GM21515 (cell line): ENCODE measurements at regions not wholly inside any gene's neighbourhood (a gene's known extent, or its start where the extent isn't known, plus 50 kb on each side); places are given as distances from the start of the nearest gene placed in this dataset.
"Not testable (repeated sequence)": the region's sequence is repeated elsewhere in the genome, so short reads cannot be mapped to it uniquely, and the experiment has no call there.

ENCODE experiments used
- ATAC-seq: cut with Tn5 transposase; IDR thresholded peaks from one replicate; pipeline ENCODE4 v1.9.1; 2021; ENCODE audit not compliant: unreplicated experiment

DNA sequence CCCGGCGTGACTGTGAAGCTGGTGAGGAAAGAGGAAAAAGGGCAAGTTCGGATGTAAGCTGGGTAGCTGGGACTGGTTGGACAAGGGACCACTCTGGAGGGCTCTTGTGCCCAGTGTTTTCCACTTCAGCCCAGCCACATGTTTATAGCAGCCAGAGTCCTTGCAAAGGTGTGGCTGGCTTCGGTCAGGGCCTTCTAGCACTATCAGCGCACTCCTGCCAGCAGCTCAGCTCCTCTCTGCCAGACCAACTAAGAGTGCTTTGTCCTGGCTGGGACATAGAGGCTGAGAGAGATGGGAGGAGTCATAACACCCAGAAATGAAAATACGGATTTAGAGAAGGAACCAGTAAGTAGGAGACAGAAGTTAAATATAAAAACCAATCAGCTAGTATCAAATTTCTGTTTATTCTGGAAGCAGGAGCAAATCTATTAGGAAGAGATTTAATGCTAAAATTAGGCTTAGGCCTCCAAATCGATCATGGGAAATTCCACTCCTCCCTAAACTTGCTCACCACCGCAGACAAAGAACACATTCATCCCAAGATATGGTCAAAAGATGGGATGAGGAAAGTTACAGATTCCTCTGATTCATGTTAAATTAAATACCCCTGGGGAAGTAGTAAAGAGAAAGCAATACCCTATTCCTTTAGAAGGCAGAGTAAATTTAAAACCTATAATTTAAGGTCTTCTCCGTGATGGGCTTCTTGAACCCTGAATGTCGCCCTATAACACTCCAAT, 135.0 kb downstream of the RALA start:
- no peak for ATAC-seq

DNA sequence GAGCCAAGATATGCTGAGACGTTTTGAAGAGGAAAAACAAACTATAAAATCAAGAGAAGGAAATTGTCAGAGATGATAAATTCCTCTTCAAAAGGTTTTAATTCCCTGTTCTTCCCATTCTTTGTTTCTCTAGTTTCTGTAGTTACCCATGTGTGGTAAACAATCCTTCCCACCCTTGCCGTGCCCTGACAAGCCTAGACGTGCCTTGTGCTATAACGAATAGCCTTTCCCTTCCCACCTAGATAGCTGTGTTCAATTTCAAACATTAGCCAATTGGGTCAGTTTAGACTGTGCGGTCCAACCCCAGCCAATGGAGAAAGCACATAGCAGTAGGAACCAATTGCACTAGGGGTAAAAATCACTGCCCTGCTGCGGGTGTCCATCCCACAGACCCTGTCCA, 138.1 kb downstream of the RALA start:
- no peak for ATAC-seq

GRCh38 chr7:39762466-39762865, 139.1 kb downstream of the RALA start:
- not testable (repeated sequence) for ATAC-seq

- ATAC-seq: not testable (repeated sequence)
Measured at GRCh38 chr7:39762881-39763280, 139.5 kb downstream of the RALA start.

DNA sequence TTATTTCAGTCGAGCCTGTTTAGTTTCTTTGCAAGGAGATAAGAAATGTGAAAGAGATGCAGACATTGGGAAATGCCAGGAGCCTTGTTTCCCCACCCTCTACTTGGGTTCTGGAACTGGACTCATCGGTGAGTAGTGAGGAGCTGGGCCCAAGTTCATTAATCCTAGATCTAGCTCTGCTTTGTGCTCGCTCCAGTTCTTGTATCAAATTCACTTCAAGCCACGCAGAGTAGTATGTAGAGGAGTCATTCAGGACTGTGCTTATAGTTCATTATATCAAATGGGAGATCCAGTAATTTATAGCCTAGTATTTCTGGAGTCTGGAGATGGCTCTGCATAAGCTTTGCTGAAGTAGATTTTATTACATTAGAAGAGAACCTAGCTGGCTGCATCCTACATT, 142.5 kb downstream of the RALA start:
- ATAC-seq: not testable (repeated sequence)

DNA sequence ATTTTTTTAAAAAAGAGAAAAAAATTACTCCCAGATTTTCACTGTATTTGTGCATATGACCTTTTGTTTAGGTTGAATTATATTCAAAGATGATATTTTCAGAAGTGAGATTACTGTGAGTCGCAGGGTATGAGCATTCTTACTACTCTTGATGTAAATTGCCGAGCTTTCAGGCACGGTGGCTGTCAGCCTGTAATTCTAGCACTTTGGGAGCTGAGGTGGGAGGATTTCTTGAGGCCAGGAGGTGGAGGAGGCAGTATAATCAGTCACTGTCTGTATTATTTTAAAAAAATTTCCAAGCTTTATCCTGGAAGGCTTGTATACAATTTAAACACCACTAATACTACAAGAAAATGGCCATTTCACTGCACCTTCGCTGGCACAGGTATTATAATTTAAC, 145.1 kb downstream of the RALA start:
- ATAC-seq: not testable (repeated sequence)

GRCh38 chr7:39774341-39774851, 151.0 kb downstream of the RALA start:
- ATAC-seq: not testable (repeated sequence)

DNA sequence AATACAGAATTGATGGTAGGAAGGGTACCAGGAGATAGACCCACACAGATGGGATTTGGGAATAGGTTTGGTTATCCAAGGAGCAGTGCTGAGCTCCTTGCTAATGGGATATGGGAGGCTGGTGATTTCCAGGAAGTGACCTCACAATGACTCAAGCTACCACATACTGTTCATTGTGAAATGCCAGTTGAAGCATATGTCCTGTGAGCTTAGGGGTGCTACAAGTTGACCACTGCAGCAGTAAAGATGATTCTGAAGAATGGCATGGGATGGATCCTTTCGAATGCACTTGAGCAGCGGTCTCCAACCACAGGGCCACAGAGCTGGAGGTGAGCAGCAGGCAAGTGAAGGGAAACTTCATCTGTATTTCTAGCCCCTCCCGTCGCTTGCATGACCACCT, 158.2 kb downstream of the RALA start:
- ATAC-seq: not testable (repeated sequence)

DNA sequence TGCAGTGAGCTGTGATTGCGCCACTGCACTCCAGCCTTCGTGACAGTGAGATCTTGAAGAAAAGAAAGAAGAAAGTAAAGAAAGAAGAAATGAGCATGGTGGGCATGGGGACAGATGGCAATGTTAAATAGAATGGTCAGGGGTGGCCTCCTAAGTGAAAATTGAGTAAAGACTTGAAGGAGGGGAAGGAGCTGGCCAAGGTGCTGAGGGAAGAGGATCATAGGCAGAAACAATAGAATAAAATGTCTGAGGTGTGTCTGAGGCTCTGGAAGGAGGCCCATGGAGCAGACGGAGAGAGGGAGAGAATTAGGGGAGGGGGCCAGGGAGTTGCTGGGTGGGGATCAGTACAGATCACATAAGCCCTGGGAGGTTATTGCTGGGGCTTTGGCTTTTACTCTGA, 163.1 kb downstream of the RALA start:
- ATAC-seq: not testable (repeated sequence)

GRCh38 chr7:39791035-39791434, 159.0 kb upstream of the CDK13 start:
- not testable (repeated sequence) for ATAC-seq

- not testable (repeated sequence) for ATAC-seq
Measured at GRCh38 chr7:39791911-39792310, 158.1 kb upstream of the CDK13 start.

DNA sequence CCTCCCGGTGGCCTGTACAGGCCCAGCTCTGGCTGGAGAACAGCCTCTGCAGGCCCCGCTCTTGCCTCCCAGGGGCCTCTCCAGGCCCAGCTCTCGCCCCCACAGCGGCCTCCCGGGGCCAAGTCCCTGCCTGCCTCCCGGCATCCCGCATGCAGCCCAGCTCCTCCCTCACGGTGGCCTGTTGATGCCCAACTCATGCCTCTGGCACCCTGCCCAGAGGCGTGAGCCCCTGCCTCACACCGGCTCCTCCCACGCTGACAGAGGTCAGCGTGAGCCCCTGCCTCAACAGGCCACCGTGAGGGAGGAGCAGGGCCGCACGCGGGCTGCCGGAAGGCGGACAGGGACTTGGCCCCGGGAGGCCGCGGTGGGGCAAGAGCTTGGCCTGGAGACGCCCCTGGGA, 157.0 kb upstream of the CDK13 start:
- ATAC-seq: not testable (repeated sequence)

DNA sequence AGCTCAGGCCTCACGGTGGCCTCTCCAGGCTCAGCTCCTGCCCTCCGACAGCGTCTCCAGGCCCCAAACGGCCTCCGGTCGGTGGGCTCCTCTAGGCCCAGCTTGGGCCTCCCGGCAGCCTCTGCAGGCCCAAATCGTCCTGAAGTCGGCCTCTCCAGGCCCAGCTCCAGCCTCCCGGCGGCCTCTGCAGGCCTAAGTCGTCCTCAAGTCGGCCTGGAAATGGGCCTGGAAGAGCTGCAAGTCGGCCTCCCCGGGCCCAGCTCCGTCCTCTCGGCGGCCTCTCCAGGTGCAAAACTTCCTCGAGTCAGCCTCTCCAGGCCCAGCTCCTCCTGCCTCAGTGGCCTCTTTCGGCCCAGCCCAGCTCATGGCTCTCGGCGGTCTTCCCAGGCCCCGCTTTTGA, 156.2 kb upstream of the CDK13 start:
- ATAC-seq: not testable (repeated sequence)

- ATAC-seq: not testable (repeated sequence)
Measured at GRCh38 chr7:39796947-39797346, 153.1 kb upstream of the CDK13 start.

GRCh38 chr7:39798077-39798476, 152.0 kb upstream of the CDK13 start:
- ATAC-seq: not testable (repeated sequence)

GRCh38 chr7:39808796-39809481, 141.1 kb upstream of the CDK13 start:
- ATAC-seq: no peak

GRCh38 chr7:39810204-39810642, 139.8 kb upstream of the CDK13 start:
- no peak for ATAC-seq

GRCh38 chr7:39810710-39811109, 139.3 kb upstream of the CDK13 start:
- ATAC-seq: no peak

- ATAC-seq: no peak
Measured at GRCh38 chr7:39811161-39811614, 138.9 kb upstream of the CDK13 start.

DNA sequence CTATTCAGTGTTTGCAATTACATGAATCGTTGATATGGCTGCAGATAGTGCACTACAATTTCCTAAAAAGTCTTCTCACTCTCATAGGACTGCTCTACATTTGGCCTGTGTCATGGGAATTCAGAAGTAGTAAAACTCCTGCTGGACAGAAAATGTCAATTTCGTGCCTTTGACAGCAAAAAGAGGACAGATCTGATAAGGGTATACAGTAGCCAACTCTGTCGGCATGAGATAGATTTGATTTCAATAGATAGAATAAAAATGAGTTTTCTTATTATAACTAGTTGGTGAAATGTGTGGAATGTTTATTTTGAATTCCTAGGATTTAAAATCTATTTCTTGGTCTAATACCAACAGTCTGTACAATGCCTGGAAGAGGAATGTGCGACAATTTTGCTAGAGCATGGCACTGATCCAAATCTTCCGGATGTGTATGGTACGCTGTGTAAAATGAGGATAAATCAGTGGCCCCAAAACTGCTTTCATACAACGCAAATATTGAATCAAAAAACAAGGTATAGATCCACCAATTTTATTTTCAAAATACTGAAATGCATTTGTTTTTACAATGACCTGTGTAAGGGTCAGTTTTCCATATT, 133.5 kb upstream of the CDK13 start:
- no peak for ATAC-seq

GRCh38 chr7:39819514-39819913, 130.5 kb upstream of the CDK13 start:
- no peak for ATAC-seq
